ENCODE measurements at regions not wholly inside any gene's neighbourhood (a gene's known extent, or its start where the extent isn't known, plus 50 kb on each side); places are given as distances from the start of the nearest gene placed in this dataset.

- no peak for TF ChIP-seq POLR2A (IDR thresholded peaks at IDR 0.05)
- TF ChIP-seq CTCF (IDR thresholded peaks at IDR 0.05) = no peak
Measured at GRCh38 chr2:224195925-224196571, 157.0 kb upstream of the SERPINE2 start.
